IPS DF 4.7 (cell line): ENCODE measurements at regions not wholly inside any gene's neighbourhood (a gene's known extent, or its start where the extent isn't known, plus 50 kb on each side); places are given as distances from the start of the nearest gene placed in this dataset.

Source experiments
- DNase-seq: peaks from one replicate; pipeline ENCODE4 v3.0.0-alpha.2; 2013; ENCODE audit warnings: low spot score; ENCODE audit errors: extremely low read depth

DNA sequence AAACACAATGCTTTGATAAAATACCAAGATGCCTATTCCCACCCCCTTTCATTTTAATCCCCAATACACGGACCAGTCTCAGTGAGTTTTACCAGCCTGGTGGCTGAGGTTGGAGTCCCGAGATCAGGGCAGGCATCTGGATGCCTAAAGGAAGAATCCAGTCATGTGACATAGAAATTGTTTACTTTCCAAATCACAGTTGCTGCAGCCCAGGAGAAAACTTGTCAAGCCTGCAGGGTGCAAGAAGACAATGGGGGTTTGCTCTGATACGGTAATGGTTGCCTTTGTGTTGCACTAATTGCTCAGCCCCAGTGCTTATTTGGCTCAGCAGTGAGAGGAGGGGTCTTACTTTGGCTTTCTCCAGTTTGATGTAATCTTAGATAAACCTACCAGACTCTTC is 308.5 kb upstream of the POU3F2 start:
- peak; percentile 60 for DNase-seq

DNA sequence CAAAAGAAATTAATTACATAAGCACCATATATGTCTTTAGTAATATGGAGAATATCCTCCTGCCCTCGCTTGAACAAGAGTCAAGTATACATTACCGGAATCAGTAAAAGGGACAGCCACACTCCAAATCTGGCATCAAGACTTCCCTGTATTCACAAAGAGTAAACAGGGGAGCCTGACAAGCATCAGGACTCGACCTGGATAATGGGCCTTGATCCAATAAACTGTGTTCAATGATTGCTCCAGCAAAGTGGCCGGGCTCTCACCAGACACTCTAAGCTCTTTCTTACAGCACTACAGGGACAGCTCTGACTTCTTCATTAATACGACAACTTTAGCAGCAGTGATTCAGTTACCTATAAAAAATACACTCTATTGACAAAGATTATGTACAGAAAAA is 307.9 kb upstream of the POU3F2 start:
- DNase-seq = no peak

DNA sequence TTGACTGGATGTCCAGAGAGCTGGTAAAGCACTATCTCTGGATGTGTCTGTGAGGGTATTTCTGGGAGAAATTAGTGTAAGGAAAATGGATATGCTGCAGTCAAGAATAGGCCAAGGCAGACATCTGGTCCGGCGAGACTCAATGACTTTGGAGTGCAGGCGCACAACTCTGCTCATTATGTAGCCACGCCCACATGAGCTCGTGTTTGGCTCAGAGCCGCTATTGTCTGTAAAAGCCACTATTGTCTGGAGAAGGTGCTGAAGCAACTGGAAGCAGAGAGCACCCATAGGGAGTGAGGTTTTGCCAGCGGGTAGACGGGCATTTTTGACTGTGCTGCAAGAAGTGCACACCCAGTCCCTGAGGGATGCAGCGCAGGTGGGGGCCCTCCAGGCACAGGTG is 305.0 kb upstream of the POU3F2 start:
- DNase-seq = no peak

DNA sequence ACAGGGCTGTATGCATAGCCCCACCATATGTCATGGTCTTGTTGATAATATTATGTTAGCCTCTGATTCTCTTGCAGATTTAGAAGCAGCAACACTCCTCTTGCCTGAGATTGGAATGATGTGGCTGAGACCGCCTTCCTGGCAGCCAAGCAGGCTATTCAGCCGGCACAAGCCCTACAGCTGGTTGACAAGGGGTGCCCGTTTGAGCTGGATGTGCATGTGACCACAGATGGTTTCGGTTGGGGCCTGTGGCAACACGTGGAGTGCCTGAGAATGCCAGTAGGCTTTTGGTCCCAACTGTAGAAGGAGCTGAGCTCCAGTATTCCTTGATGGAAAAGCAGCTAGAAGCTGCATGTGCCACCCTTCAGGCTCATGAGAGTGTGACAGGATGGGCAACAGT is 303.6 kb upstream of the POU3F2 start:
- DNase-seq = no peak

DNA sequence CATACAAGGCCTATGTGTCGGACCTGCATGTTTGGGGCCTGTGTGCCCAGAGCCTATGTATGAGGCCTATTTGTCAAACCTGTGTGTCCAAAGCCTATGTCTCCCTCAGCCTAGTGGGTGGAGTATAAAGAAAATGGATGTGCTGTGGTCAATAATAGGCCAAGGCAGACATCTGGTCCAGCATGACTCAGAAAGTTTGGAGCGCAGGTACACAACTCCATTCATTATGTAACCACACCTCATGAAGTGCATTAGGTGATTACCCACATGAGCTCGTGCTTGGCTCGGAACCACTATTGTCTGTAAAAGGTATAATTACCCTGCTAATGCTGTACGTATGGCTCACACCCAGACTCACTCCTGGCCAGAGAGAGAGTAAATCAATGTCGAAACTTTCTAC is 302.4 kb upstream of the POU3F2 start:
- DNase-seq = no peak

DNA sequence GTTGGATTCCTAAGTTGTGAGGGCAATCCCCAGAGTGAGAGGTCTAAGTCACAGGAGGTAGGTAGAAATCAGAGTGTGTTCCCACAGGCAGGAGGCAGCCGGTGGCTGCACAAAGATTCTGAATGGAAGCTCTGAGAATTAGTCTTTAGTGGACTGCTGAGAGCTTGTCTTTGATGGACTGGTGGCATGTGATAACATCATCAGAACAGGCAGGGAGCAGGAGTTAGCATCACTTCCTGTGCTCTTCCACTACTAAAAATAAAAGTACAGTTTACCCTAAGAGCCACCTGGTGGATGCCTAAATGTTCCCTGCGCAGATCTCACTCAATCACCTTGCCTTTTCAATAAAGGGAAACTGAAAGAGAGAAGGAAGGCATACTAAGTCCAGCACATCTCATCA is 294.6 kb upstream of the POU3F2 start:
- no peak for DNase-seq

DNA sequence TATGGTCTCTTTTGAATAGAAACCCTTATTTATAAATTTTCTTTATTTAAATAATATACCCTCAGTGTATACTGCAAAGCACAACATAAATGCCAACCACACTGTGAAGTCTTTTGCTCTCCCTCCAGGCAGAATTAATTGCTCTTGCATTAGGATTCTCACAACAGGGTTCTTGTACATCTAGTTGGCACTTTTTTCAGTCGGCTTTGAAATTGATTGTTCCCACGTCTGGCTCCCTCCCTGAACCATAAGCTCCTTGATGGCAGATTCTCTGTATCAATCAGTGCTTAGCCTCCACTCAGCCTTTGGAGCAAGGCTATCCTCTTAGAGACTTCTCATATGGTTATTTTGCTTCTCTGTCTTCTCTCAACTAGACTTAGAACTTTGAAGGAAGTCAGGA is 288.0 kb upstream of the POU3F2 start:
- DNase-seq = no peak

DNA sequence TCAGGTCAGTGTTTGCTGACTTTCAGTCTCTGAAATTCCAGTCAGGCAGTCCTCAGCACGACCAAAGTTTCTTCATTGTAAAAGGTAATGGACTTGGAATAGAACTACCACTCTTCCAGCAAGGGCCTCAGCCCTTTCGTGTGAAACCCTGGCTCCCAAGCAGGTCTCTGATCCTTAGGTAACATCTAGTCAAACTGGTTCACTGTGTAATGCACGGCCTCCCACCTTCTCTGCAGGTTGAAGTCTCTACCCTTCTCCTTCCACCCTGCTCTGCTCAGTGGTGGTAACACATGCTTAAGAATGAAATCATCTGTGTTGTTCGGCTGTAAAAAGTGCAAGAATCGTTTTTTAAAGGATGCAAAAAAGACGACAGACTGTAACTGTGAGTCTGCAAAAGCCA is 287.2 kb upstream of the POU3F2 start:
- DNase-seq = no peak

DNA sequence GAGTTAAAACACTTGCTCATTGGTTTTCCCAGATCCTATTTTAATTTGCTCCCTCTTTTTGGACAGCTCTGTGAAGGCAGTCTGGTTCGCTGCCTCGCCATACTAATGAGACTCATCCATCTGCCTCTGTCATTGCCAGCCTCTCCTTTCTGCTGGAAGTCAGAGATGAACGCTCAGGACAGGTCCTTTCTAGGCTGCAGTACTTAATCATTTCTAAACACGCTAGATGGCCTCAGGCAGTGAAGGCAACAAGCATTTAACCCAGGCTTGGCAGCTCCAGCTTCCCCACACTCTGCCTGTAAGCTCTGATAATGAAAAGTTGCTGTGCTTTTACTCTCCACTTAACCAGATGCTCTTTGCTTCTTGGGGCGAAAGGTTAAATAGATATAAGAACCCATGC is 286.7 kb upstream of the POU3F2 start:
- DNase-seq = no peak

DNA sequence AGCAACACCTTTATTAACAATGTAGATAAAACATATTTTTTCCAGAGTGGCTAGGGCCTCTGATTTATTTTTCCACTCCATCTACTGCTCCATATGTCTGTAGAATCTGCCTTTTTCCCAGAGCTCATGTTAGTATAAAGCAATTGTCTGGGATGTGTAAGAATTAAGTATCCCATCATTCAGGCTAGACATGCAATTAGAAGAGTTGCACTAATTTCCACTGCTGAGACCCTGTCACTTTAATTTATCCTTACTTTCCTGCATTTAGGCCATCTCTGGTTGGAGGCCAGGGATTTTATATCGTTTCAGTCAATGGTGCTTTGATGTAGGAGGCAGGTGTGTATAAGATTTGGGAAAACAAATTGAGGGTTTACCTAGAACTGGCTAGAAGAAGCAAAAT is 286.1 kb upstream of the POU3F2 start:
- no peak for DNase-seq

DNA sequence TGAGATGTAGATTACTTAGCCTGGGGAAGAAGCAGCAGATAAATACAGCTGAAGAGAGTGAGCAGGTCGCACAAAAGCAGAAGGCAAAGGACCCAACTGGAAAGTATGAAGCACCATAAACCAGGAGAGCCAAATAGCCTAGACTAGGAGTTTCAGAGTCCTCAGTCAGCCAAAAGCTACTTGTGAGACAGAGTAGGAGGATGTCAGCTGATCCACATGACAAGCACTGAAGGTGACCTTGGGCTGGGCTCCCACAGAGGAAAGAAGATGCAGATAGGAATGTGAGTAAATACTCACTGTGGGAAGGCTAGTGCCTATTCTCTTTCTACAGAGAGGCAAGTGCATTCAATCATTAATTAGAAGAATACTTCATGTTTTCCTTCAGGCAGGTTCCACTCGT is 274.0 kb upstream of the POU3F2 start:
- DNase-seq = no peak

DNA sequence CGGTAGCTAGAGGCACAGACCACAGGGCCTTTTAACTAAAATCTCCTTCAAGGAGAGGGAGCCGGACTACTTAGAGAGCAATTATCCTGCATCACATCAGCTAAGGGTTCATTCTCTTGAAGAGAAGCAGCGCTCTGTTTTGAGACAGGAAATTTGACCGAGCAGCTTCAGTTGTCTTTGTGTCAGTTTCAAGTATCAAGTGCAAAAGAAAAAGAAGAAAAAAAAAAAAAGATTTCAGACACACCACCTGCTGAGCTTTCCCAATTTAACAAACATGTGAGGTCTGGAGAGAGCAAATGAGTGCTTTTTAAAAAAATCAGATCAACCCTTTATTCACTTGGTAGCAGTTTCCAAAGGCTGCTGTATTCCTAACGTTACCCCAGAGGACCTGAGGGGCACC is 273.5 kb upstream of the POU3F2 start:
- no peak for DNase-seq

DNA sequence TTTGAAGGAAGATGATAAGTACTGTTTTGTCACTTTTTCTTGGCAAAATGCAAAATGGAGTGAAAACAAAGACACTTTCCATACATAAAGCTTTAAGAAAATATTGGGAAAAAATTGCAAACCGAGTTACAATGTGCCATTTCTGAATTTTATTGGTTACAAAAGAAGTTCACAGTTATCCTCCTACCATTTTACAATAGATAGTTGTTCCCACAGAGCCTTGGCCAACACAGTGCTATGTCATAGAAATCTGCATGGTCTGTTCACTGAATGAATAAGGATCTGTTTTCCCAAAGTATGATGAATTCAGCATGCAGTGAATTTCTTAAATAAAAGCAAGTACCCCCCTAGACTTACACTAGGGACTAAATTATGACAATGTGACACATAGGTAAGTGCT is 268.2 kb upstream of the POU3F2 start:
- DNase-seq = no peak

DNA sequence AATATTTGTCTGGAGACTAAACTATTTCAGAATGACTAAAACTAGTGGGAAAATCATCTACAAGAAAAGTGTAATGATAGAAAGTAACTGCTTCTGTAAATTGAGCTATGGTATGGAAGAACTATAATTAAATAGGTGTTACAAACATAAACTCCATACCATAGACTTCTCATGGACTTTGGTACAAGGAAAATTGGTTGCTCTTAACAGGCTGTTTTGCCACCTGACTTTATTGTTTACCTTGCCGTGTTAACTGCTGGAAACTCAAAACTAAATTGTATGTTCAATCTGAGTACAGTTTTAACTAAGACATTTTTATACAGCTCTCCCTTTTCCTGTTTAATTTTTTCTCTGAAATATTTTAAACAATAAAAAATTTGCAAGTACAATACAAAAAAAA is 261.8 kb upstream of the POU3F2 start:
- no peak for DNase-seq

DNA sequence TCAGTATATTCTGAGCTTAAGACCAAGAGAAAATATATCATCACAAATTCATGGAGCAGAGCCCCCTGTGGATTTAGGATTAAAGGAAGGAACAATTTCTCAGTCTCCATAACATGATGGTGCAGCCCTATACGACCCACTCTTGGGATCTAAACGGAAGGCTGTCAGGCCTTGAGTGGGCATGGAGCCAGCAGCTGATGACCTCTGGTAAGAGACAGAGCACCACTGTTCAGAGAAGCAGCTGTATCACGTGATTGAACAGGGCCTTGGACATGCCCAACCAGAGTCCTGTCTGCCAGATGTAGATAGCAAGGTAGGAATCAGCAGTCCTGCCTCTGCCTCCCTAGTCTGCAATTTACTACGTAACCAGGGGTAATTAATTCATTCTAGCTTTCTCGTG is 259.4 kb upstream of the POU3F2 start:
- DNase-seq = no peak

DNA sequence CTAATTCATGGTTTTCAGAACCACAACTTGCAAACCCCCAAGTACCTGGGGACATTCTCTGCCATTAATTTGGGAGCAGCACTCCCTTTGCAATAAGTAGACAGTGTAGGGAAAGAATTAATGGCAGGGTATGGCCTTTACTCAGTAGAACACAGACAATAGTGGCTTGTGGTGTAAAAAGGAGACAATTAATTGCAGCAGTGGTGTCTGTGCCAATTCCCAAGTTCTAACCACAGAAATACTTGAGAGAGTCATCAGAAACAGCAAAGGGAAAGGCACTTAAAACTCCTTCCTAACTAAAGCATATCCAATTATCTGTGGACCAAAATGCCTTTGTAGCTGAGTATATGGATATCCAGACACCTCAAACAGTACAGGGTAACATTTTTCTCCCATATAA is 257.6 kb upstream of the POU3F2 start:
- DNase-seq = no peak

DNA sequence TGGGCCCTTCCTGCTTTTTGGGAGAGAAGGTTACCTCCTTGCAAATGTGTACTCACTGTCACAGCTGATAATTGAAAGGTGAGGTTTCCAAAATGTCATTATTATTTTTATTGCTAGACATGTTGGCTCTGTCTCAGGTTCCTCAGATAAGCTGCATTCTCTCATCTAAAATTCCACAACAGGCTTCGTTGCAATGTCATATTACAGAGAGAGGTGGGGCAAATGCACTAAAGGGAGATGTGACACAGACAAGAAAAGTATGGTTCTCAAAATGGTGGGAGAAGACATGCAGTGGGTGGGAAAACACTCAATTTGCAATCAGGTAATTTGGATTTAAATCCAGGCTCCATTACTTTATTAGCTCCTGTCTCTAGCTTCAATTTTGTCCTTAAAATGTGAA is 256.4 kb upstream of the POU3F2 start:
- DNase-seq = no peak

DNA sequence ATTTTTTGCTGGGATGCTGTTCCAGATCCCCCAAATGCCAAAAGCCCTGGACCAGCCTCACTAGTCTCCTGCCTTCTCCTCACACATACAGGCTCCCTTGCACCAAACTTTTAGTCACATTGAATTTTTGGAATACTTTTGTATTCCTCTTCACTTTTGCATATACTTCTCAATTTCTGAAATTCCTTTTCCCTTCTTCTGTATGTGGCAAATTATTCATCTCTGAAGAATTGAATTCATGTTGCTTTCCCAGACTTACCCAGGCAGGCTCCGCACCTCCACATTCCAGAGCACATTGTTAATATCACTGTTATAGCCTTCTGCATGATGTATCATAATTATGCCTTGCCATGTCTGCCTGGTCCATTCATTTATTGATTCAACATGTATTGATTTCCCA is 255.3 kb upstream of the POU3F2 start:
- no peak for DNase-seq

DNA sequence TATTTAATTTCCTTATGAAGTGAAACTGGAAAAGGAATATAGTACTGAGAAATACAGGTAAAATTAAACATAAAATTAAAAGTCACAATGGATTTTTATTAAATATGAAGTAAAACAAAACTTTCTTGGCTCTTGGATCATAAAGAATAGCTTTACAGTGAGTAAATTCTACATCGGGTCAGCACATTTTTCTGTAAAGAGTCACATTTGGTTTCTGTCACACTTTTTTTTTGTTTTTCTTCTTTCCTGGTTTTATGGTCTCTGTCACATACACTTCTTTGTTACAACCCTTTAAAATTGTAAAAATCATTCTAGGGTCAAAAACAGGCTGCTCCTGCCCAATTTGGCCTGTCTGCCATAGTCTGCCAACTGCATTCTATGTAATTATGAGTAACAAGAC is 254.4 kb upstream of the POU3F2 start:
- DNase-seq = no peak

DNA sequence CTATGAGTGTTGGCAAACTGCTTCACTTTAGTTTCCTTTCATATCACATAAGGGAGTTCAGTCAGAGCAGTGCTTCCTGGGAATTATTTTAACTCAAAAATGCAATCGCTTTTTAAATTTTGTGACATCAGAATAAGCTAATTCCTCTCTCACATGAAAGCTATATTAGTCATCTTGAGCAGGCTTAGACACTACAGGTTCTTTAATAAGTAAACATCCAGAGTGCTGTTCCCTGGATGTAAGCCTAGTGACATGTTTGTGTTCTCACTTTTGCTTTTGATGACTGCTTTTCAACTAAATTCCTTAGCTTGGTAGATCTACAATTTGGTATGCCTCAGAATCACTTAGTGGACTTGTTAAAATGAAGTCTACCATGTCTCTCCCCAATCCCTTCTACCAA is 252.7 kb upstream of the POU3F2 start:
- no peak for DNase-seq

DNA sequence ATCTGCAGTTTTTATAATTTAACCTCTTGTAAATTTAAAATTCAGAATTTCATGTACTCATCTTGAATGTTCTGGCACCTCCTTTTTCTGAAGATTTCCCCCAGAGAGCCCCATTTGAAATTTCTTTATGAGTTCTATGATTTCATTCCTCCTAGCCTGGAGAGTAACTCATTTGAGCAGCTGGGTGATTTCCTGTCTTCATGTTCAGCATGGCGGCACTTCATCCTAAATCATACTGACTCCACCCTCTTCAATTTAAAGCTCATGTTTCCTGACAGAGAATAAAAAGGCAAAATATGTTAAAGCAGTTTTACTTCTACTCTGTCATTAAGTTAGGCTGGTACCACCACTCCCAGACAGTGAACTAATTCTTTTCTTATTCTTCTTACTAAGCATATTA is 250.9 kb upstream of the POU3F2 start:
- DNase-seq = no peak

DNA sequence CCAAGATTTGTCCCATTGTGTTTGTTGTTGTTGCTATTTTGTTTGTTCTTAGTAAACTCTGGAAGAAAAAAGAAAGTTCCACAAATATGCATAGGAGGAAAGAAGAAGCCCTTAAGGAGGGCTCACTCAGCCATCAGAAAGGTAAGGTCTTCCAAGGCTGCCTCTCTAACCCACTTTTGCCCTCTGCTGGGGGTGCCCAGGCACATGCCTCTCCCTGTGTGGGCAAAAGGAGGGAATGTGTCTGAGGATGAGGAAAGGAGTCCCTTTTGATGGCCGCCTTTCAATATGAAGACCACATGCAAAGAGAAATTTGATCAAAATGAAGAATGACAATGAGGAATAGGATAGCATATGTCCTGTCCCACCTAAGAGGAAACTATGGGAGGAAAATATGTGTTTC is 248.2 kb upstream of the POU3F2 start:
- no peak for DNase-seq

DNA sequence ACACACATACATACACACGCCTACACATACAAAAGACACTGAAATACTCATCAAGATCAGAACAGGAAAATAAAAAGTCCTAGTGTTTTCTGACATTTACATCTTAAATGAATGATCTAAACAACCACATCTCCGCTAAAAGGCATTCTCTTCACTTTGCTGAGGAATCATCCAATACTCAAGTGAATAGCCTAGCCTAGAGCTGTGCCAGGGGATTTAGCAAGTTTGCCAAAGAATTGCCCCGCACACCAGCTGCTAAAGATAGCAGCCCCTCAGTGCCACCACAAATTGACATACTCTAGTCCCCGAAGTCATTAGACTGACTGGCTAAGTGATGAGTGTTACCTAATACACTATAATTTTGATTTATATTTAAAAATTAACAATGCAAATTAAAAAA is 246.8 kb upstream of the POU3F2 start:
- no peak for DNase-seq

DNA sequence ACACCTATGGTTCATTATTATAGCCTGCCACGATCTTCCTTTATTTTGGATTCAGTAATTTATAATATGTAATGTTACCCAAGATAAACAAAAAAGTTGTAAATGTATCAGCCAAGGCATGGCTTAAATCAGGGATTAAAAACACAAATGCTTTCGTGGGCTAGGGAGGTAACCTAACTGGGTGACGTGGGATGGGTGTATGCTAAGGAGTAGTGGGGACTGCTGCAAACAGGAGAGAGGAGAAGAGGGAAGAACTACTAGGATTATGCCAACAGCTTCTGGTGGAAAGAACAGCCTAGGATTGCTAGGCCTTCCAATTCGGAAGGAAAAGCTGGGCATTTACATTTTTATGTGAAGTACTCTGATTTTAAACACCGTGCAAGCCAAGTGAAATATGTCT is 244.8 kb upstream of the POU3F2 start:
- no peak for DNase-seq
